CD8-positive, alpha-beta memory T cell (primary cell): ENCODE measurements at regions not wholly inside any gene's neighbourhood (a gene's known extent, or its start where the extent isn't known, plus 50 kb on each side); places are given as distances from the start of the nearest gene placed in this dataset.

Experiments
- CTCF ChIA-PET: fragments of 350-600 bp; sonication (Branson Sonifier 250); formaldehyde crosslinking; loops from one replicate; lab custom pipeline; 2021; ENCODE audit warnings: antibody characterized with exemption; lab: Charles Lee
- POLR2A ChIA-PET: fragments of 350-600 bp; sonication (Branson Sonifier 250); formaldehyde crosslinking; loops from one replicate; lab custom pipeline; 2021; ENCODE audit warnings: antibody characterized with exemption; lab: Charles Lee
- DNase-seq, 5 donors: peaks; one replicate each; pipeline versions ENCODE4 v3.0.0 to v3.0.0-alpha.2; 2020 to 2022; ENCODE audit warnings: mixed read lengths in 1 of 5
- H3K27ac ChIP-seq: one replicate; pipeline ENCODE4 v1.7.0; 2013; ENCODE audit warnings: low read depth, mild to moderate bottlenecking, low read length, moderate library complexity
- H3K27me3 ChIP-seq: 2 replicates; pipeline ENCODE4 v1.7.0; 2013; ENCODE audit warnings: low read length, mild to moderate bottlenecking; ENCODE audit not compliant: insufficient read depth, poor library complexity, severe bottlenecking
- H3K36me3 ChIP-seq: 2 replicates; pipeline ENCODE4 v1.7.0; 2013; ENCODE audit warnings: mild to moderate bottlenecking, low read length, moderate library complexity; ENCODE audit not compliant: insufficient read depth
- H3K4me1 ChIP-seq: 2 replicates; pipeline ENCODE4 v1.7.0; 2013; ENCODE audit warnings: mild to moderate bottlenecking, low read length, moderate library complexity; ENCODE audit not compliant: insufficient read depth
- H3K4me3 ChIP-seq: 2 replicates; pipeline ENCODE4 v1.7.0; 2013; ENCODE audit warnings: mild to moderate bottlenecking, low read length
- H3K9me3 ChIP-seq: 2 replicates; pipeline ENCODE4 v1.7.0; 2013; ENCODE audit warnings: mild to moderate bottlenecking, low read length
- H3K27ac Mint-ChIP-seq, 8 donors: one replicate each; pipeline ENCODE4 v1.8.0; 2020 to 2021; ENCODE audit warnings: mixed read lengths in 8 of 8, mild to moderate bottlenecking in 6 of 8, inconsistent platforms in 3 of 8, moderate library complexity in 3 of 8
- H3K27me3 Mint-ChIP-seq, 2 donors: one replicate each; pipeline ENCODE4 v1.8.0; 2020 to 2021; ENCODE audit warnings: mixed read lengths in 2 of 2, mild to moderate bottlenecking in 1 of 2, moderate library complexity in 1 of 2
- H3K36me3 Mint-ChIP-seq, 3 donors: one replicate each; pipeline ENCODE4 v1.8.0; 2020 to 2021; ENCODE audit warnings: mixed read lengths in 3 of 3, inconsistent platforms in 1 of 3, mild to moderate bottlenecking in 1 of 3
- H3K4me1 Mint-ChIP-seq, 3 donors: one replicate each; pipeline ENCODE4 v1.8.0; 2020 to 2021; ENCODE audit warnings: mixed read lengths in 3 of 3, inconsistent platforms in 1 of 3, mild to moderate bottlenecking in 1 of 3
- H3K4me3 Mint-ChIP-seq, 7 donors: one replicate each; pipeline ENCODE4 v1.8.0; 2020 to 2021; ENCODE audit warnings: mixed read lengths in 7 of 7, mild to moderate bottlenecking in 6 of 7, moderate library complexity in 4 of 7, inconsistent platforms in 2 of 7
- H3K9me3 Mint-ChIP-seq, 5 donors: one replicate each; pipeline ENCODE4 v1.8.0; 2020 to 2022; ENCODE audit warnings: mixed read lengths in 5 of 5, mild to moderate bottlenecking in 3 of 5, moderate library complexity in 2 of 5, inconsistent platforms in 1 of 5

- ChIA-PET POLR2A (no interaction called here), CTCF (no interaction called here)
- H3K4me3 ChIP-seq = no peak overlapping the region
- Mint-ChIP-seq H3K27ac (no peak overlapping the region), H3K4me1 (peaks cover 0 to 2% (median 0%) of the 10 kb centered on the region in 3 donors), H3K36me3 (no peaks in the 10 kb centered on the region), H3K9me3 (peaks cover 0 to 10% (median 0%) of the 10 kb centered on the region in 5 donors), H3K4me3 (no peak overlapping the region), H3K27me3 (no peaks in the 10 kb centered on the region)
- no peaks in the 10 kb centered on the region for H3K36me3 ChIP-seq
- no peak for DNase-seq
- H3K9me3 ChIP-seq = no peaks in the 10 kb centered on the region
- no peaks in the 10 kb centered on the region for H3K4me1 ChIP-seq
- no peaks in the 10 kb centered on the region for H3K27me3 ChIP-seq
- no peak overlapping the region for H3K27ac ChIP-seq
Measured at GRCh38 chr13:80555796-80556678, 215.1 kb upstream of the SPRY2 start.

GRCh38 chr13:80552851-80553440 lies 212.0 kb upstream of the SPRY2 start:
- Histone ChIP-seq H3K4me3 (no peak overlapping the region), H3K27ac (no peak overlapping the region), H3K4me1 (no peaks in the 10 kb centered on the region), H3K27me3 (no peaks in the 10 kb centered on the region), H3K36me3 (no peaks in the 10 kb centered on the region), H3K9me3 (no peaks in the 10 kb centered on the region)
- Mint-ChIP-seq H3K4me3 (no peak overlapping the region), H3K36me3 (no peaks in the 10 kb centered on the region), H3K4me1 (peaks cover 0 to 2% (median 0%) of the 10 kb centered on the region in 3 donors), H3K9me3 (peaks cover 0 to 5% (median 0%) of the 10 kb centered on the region in 5 donors), H3K27ac (peak overlapping the region in 1 of 8 donors; percentile 56), H3K27me3 (no peaks in the 10 kb centered on the region)
- CTCF ChIA-PET = interaction anchor here (0.6 kb wide), 1 partner anchor 72 kb away, joined by 3 read pairs; no protein-coding TSS in a partner anchor
- DNase-seq = no peak
- POLR2A ChIA-PET = no interaction called here

- POLR2A ChIA-PET = interaction anchor here (0.6 kb wide), 1 partner anchor 18 kb away, joined by 3 read pairs; no protein-coding TSS in a partner anchor
- no peaks in the 10 kb centered on the region for H3K9me3 ChIP-seq
- Mint-ChIP-seq H3K36me3 (no peaks in the 10 kb centered on the region), H3K4me3 (no peak overlapping the region), H3K27ac (peak overlapping the region in 1 of 8 donors; percentile 4), H3K9me3 (peaks cover 0 to 5% (median 0%) of the 10 kb centered on the region in 5 donors), H3K27me3 (no peaks in the 10 kb centered on the region), H3K4me1 (peaks cover 0 to 2% (median 0%) of the 10 kb centered on the region in 3 donors)
- H3K36me3 ChIP-seq = no peaks in the 10 kb centered on the region
- no peak for DNase-seq
- H3K4me3 ChIP-seq = no peak overlapping the region
- CTCF ChIA-PET = no interaction called here
- H3K27ac ChIP-seq = no peak overlapping the region
- H3K27me3 ChIP-seq = no peaks in the 10 kb centered on the region
- no peaks in the 10 kb centered on the region for H3K4me1 ChIP-seq
Measured at GRCh38 chr13:80551650-80552497, 210.9 kb upstream of the SPRY2 start.

GRCh38 chr13:80550971-80551441 lies 210.1 kb upstream of the SPRY2 start:
- POLR2A ChIA-PET = no interaction called here
- H3K9me3 ChIP-seq = no peaks in the 10 kb centered on the region
- no peaks in the 10 kb centered on the region for H3K36me3 ChIP-seq
- H3K36me3 Mint-ChIP-seq = no peaks in the 10 kb centered on the region
- peaks cover 0 to 2% (median 0%) of the 10 kb centered on the region in 3 donors for H3K4me1 Mint-ChIP-seq
- DNase-seq = no peak
- H3K9me3 Mint-ChIP-seq = peaks cover 0 to 5% (median 0%) of the 10 kb centered on the region in 5 donors
- H3K27me3 Mint-ChIP-seq = no peaks in the 10 kb centered on the region
- H3K27ac Mint-ChIP-seq = no peak overlapping the region
- no peaks in the 10 kb centered on the region for H3K4me1 ChIP-seq
- no peak overlapping the region for H3K4me3 Mint-ChIP-seq
- H3K27me3 ChIP-seq = no peaks in the 10 kb centered on the region
- no peak overlapping the region for H3K27ac ChIP-seq
- CTCF ChIA-PET = no interaction called here
- H3K4me3 ChIP-seq = no peak overlapping the region

- no peaks in the 10 kb centered on the region for H3K36me3 ChIP-seq
- Mint-ChIP-seq H3K4me3 (no peak overlapping the region), H3K27me3 (no peaks in the 10 kb centered on the region), H3K36me3 (no peaks in the 10 kb centered on the region), H3K9me3 (peaks cover 0 to 5% (median 2%) of the 10 kb centered on the region in 5 donors), H3K27ac (no peak overlapping the region), H3K4me1 (peaks cover 0 to 2% (median 0%) of the 10 kb centered on the region in 3 donors)
- no peak for DNase-seq
- no peaks in the 10 kb centered on the region for H3K27me3 ChIP-seq
- H3K4me1 ChIP-seq = no peaks in the 10 kb centered on the region
- H3K9me3 ChIP-seq = no peaks in the 10 kb centered on the region
- POLR2A ChIA-PET = no interaction called here
- H3K27ac ChIP-seq = no peak overlapping the region
- CTCF ChIA-PET = no interaction called here
- no peak overlapping the region for H3K4me3 ChIP-seq
Measured at GRCh38 chr13:80548915-80549314, 208.0 kb upstream of the SPRY2 start.

- Mint-ChIP-seq H3K4me3 (no peak overlapping the region), H3K9me3 (peaks cover 0 to 6% (median 2%) of the 10 kb centered on the region in 5 donors), H3K36me3 (peaks cover 0 to under 1% (median 0%) of the 10 kb centered on the region in 3 donors), H3K27me3 (no peaks in the 10 kb centered on the region), H3K27ac (no peak overlapping the region), H3K4me1 (peaks cover 0 to 2% (median 0%) of the 10 kb centered on the region in 3 donors)
- no peaks in the 10 kb centered on the region for H3K4me1 ChIP-seq
- no peak overlapping the region for H3K4me3 ChIP-seq
- H3K27ac ChIP-seq = no peak overlapping the region
- no peaks in the 10 kb centered on the region for H3K27me3 ChIP-seq
- ChIA-PET CTCF (no interaction called here), POLR2A (no interaction called here)
- DNase-seq = no peak
- no peaks in the 10 kb centered on the region for H3K9me3 ChIP-seq
- H3K36me3 ChIP-seq = no peaks in the 10 kb centered on the region
Measured at GRCh38 chr13:80547885-80548825, 207.2 kb upstream of the SPRY2 start.

GRCh38 chr13:80547341-80547740 lies 206.4 kb upstream of the SPRY2 start:
- Histone ChIP-seq H3K4me3 (no peak overlapping the region), H3K4me1 (no peaks in the 10 kb centered on the region), H3K27me3 (no peaks in the 10 kb centered on the region), H3K36me3 (no peaks in the 10 kb centered on the region), H3K9me3 (no peaks in the 10 kb centered on the region), H3K27ac (no peak overlapping the region)
- H3K4me1 Mint-ChIP-seq = peaks cover 0 to 2% (median 0%) of the 10 kb centered on the region in 3 donors
- H3K36me3 Mint-ChIP-seq = peaks cover 0 to 5% (median 0%) of the 10 kb centered on the region in 3 donors
- H3K27ac Mint-ChIP-seq = no peak overlapping the region
- CTCF ChIA-PET = no interaction called here
- no peaks in the 10 kb centered on the region for H3K27me3 Mint-ChIP-seq
- DNase-seq = no peak
- POLR2A ChIA-PET = no interaction called here
- peaks cover 2 to 9% (median 3%) of the 10 kb centered on the region in 5 donors for H3K9me3 Mint-ChIP-seq
- no peak overlapping the region for H3K4me3 Mint-ChIP-seq
